Mesendoderm (in vitro differentiated cells): ENCODE measurements at regions not wholly inside any gene's neighbourhood (a gene's known extent, or its start where the extent isn't known, plus 50 kb on each side); places are given as distances from the start of the nearest gene placed in this dataset.

Experiments used
- DNase-seq: peaks from one replicate; pipeline ENCODE4 v3.0.0; 2013
- H2AK5ac ChIP-seq: 2 replicates; pipeline ENCODE4 v1.6.1; 2013; ENCODE audit warnings: low read length, inconsistent platforms
- H2BK120ac ChIP-seq: 2 replicates; pipeline ENCODE4 v1.6.1; 2013; ENCODE audit warnings: low read depth, mild to moderate bottlenecking, low read length, moderate library complexity, mixed read lengths
- H2BK15ac ChIP-seq: replicated peaks from 2 replicates; pipeline ENCODE4 v1.6.1; 2013; ENCODE audit warnings: low read depth, mild to moderate bottlenecking, moderate library complexity
- H2BK5ac ChIP-seq: 2 replicates; pipeline ENCODE4 v1.6.1; 2013; ENCODE audit warnings: low read length, inconsistent platforms
- H3K18ac ChIP-seq: 2 replicates; pipeline ENCODE4 v1.6.1; 2013; ENCODE audit warnings: mild to moderate bottlenecking, low read length, mixed read lengths
- H3K23ac ChIP-seq: one replicate; pipeline ENCODE4 v1.6.1; 2013; ENCODE audit warnings: low read length
- H3K27ac ChIP-seq: 2 replicates; pipeline ENCODE4 v1.5.1; 2013; ENCODE audit warnings: low read depth, mild to moderate bottlenecking, inconsistent platforms, low read length, moderate library complexity
- H3K27me3 ChIP-seq: 2 replicates; pipeline ENCODE4 v1.6.1; 2013; ENCODE audit warnings: low read length, control low read depth, mild to moderate bottlenecking, inconsistent platforms; ENCODE audit not compliant: insufficient read depth, poor library complexity
- H3K36me3 ChIP-seq: 2 replicates; pipeline ENCODE4 v1.6.1; 2013; ENCODE audit warnings: low read length, inconsistent platforms; ENCODE audit not compliant: control insufficient read depth, insufficient read depth
- H3K4ac ChIP-seq: one replicate; pipeline ENCODE4 v1.6.1; 2013; ENCODE audit warnings: low read depth, mild to moderate bottlenecking, low read length, moderate library complexity
- H3K4me1 ChIP-seq: 2 replicates; pipeline ENCODE4 v1.6.1; 2013; ENCODE audit warnings: low read depth, low read length, inconsistent platforms; ENCODE audit not compliant: control insufficient read depth
- H3K4me2 ChIP-seq: 2 replicates; pipeline ENCODE4 v1.6.1; 2013; ENCODE audit warnings: low read length
- H3K4me3 ChIP-seq: 2 replicates; pipeline ENCODE4 v1.5.1; 2013; ENCODE audit warnings: mild to moderate bottlenecking, low read length
- H3K56ac ChIP-seq: one replicate; pipeline ENCODE4 v1.6.1; 2013; ENCODE audit warnings: low read length
- H3K79me1 ChIP-seq: 2 replicates; pipeline ENCODE4 v1.6.1; 2013; ENCODE audit warnings: low read length, inconsistent platforms
- H3K79me2 ChIP-seq: 2 replicates; pipeline ENCODE4 v1.6.1; 2013; ENCODE audit warnings: mild to moderate bottlenecking, low read length; ENCODE audit not compliant: control insufficient read depth, insufficient read depth
- H3K9ac ChIP-seq: 2 replicates; pipeline ENCODE4 v1.6.1; 2013; ENCODE audit warnings: low read length, inconsistent platforms
- H4K5ac ChIP-seq: one replicate; pipeline ENCODE4 v1.6.1; 2013; ENCODE audit warnings: low read length
- H4K8ac ChIP-seq: one replicate; pipeline ENCODE4 v1.6.1; 2013; ENCODE audit warnings: low read depth, mild to moderate bottlenecking, control low read depth, low read length, moderate library complexity
- WGBS: extraction: QIAGEN DNeasy Blood & Tissue Kit; methylation state at CpG from one replicate; pipeline ENCODE4 v1.1.7; 2013; ENCODE audit warnings: low lambda C conversion rate, missing lambda C conversion rate; ENCODE audit not compliant: insufficient coverage; ENCODE audit errors: extremely low coverage; 5-methylcytosine and 5-hydroxymethylcytosine counted together

DNA sequence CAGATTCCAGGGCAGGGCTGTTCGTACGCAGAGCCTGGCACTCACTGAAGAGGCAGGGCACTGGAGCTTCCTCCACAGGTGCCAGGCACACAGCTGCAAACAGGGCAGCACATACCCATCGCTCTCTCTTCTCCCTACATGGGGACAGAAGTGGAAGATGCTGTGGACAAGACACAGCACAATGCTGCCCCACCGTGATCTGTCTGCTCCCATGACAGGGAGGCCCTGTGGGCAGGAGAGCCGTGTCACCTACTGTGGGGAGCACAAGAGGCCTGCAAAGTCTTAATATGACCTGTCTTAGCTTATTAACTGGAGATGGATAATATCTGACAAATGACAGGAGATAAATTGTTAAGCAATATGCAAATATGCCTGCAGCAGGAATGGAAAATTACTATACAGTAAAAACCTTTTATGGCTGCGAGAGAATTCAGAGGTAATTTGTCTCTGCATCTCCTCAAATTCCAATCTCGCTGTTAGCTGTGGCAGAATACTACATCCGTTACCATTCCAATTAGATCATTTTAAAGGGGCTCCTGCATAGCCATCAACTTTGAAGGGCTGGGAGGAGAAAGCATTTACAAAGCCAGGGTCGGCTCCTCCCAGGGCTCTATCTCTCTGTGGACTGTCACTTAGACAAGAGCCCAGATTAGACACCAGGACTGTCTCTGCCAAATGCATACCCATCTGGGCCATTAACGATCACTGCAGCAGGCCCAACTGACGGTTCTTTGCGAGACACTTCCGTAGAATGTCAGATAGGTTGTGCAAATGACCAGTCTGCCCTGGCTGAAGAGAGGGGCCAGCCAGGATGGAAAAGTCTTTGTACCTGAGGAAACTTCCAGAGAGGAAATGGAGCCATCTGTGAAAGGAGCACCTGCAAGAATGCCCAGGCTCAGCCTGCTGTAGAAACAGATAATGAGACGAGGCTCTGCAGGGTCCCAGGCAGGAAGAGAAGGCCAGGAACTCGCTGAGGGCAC, 90.7 kb upstream of the FSTL4 start:
- no peaks in the 10 kb centered on the region for H3K79me2 ChIP-seq
- no peak for DNase-seq
- no peak overlapping the region for H3K27ac ChIP-seq
- H3K27me3 ChIP-seq, result no peaks in the 10 kb centered on the region
- no peak overlapping the region for H3K18ac ChIP-seq
- no CpG with 5 or more reads among the region's 15 CpGs for WGBS
- no peak overlapping the region for H3K23ac ChIP-seq
- H3K4ac ChIP-seq, result no peak overlapping the region
- no peak overlapping the region for H3K56ac ChIP-seq
- H3K4me2 ChIP-seq, result no peak overlapping the region
- H3K79me1 ChIP-seq, result no peaks in the 10 kb centered on the region
- no peak overlapping the region for H4K5ac ChIP-seq
- H2AK5ac ChIP-seq, result no peak overlapping the region
- H3K4me3 ChIP-seq, result no peak overlapping the region
- H2BK15ac ChIP-seq, result no peak overlapping the region
- H3K9ac ChIP-seq, result no peak overlapping the region
- no peak overlapping the region for H2BK120ac ChIP-seq
- no peak overlapping the region for H4K8ac ChIP-seq
- H2BK5ac ChIP-seq, result no peak overlapping the region
- no peaks in the 10 kb centered on the region for H3K36me3 ChIP-seq
- no peaks in the 10 kb centered on the region for H3K4me1 ChIP-seq

DNA sequence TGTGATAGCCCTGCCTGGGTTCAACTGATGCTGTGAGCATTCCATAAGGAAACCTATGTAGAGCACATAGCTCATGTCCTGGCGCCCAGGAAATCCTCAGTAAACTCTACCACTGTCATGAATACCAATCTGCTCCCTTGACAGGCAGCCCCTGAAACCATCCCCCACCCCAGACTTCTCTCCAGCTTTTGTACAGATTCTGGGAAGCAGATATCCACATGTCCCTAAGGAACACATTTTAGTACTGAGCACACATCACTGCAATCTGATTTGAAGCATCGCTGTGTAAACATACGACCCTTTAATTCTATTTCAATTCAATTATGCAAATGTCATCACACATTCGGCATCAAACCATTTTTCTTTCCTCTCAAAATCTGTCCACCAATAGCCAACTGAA, 89.5 kb upstream of the FSTL4 start:
- Histone ChIP-seq H3K27ac (no peak overlapping the region), H3K27me3 (no peaks in the 10 kb centered on the region), H3K23ac (no peak overlapping the region), H3K79me2 (no peaks in the 10 kb centered on the region), H3K79me1 (no peaks in the 10 kb centered on the region), H3K36me3 (no peaks in the 10 kb centered on the region), H2BK120ac (no peak overlapping the region), H3K4ac (no peak overlapping the region), H4K5ac (no peak overlapping the region), H4K8ac (no peak overlapping the region), H2BK5ac (no peak overlapping the region), H2AK5ac (no peak overlapping the region), H3K9ac (no peak overlapping the region), H3K4me2 (no peak overlapping the region), H3K4me1 (no peaks in the 10 kb centered on the region), H3K56ac (no peak overlapping the region), H2BK15ac (no peak overlapping the region), H3K18ac (no peak overlapping the region), H3K4me3 (no peak overlapping the region)
- DNase-seq, result no peak
- WGBS, result no CpG with 5 or more reads among the region's 4 CpGs

DNA sequence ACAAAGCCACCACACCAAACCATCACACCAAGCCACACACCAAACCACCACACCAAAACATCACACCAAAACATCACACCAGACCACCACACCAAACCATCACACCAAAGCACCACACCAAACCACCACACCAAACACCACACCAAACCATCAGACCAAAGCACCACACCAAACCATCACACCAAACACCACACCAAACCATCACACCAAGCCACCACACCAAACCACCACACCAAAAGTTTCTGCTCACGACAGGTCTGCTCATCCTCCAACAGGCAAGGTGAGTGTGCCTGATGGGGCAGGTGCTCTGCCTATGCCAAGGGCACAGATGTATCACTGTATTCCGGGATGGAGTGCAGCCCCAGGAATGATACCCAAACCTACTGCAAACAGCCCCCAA, 87.9 kb upstream of the FSTL4 start:
- H3K23ac ChIP-seq, result no peak overlapping the region
- H3K4me1 ChIP-seq, result no peaks in the 10 kb centered on the region
- no peak overlapping the region for H3K9ac ChIP-seq
- DNase-seq, result no peak
- H2BK120ac ChIP-seq, result no peak overlapping the region
- no peaks in the 10 kb centered on the region for H3K79me2 ChIP-seq
- no peak overlapping the region for H3K4me3 ChIP-seq
- no peak overlapping the region for H2AK5ac ChIP-seq
- no peaks in the 10 kb centered on the region for H3K79me1 ChIP-seq
- H3K4ac ChIP-seq, result no peak overlapping the region
- no peak overlapping the region for H4K5ac ChIP-seq
- H3K4me2 ChIP-seq, result no peak overlapping the region
- H3K18ac ChIP-seq, result no peak overlapping the region
- no peak overlapping the region for H3K27ac ChIP-seq
- H3K27me3 ChIP-seq, result no peaks in the 10 kb centered on the region
- WGBS, result no CpG with 5 or more reads among the region's 2 CpGs
- no peak overlapping the region for H2BK15ac ChIP-seq
- no peak overlapping the region for H4K8ac ChIP-seq
- no peak overlapping the region for H3K56ac ChIP-seq
- no peak overlapping the region for H2BK5ac ChIP-seq
- no peaks in the 10 kb centered on the region for H3K36me3 ChIP-seq

DNA sequence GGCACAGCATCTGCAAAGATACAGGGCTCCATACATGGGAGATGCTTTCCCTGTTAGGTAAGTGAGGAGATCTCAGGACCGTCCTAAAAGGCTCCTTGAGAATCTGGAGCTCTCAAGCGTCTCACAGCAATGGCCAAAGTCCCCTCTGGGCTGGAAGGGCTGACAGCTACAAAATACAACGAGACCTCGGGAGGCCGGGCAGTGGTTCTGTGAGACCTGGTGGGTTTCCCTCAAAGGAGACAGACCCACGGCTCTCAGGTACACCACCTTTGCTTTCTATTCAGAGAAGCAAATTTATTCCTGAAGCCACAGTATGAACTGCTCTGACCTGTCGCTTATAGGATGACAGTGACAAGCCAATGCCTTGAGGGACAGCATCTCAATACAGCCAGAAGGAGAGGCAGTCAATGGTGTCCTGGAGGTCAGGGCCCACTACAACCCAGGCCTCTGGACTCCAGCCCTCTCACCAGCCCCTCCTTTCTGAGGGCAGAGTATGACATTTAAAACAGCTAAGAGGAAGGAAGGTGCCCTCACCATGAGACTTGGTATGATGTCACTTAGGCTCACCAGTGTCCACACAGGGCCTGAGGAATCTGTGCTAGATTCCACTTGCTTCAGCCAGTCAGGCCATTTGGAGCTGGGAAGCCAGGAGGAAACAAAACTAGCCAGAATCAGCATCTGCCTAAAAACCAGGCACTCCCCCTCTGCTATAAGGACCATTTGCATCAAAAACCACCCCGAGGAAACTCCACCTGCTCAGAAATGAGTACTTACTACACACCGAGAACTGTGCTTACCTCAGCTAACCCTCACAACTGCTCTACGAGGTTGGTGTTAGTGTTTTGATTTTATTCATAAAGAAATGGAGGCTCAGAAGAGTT, 86.5 kb upstream of the FSTL4 start:
- Histone ChIP-seq H3K4ac (no peak overlapping the region), H3K23ac (no peak overlapping the region), H2BK120ac (no peak overlapping the region), H4K5ac (no peak overlapping the region), H3K27ac (no peak overlapping the region), H3K4me3 (no peak overlapping the region), H3K36me3 (no peaks in the 10 kb centered on the region), H3K9ac (no peak overlapping the region), H3K56ac (no peak overlapping the region), H2BK15ac (no peak overlapping the region), H4K8ac (no peak overlapping the region), H3K79me2 (no peaks in the 10 kb centered on the region), H3K4me1 (no peaks in the 10 kb centered on the region), H2BK5ac (no peak overlapping the region), H3K18ac (no peak overlapping the region), H3K4me2 (no peak overlapping the region), H3K27me3 (no peaks in the 10 kb centered on the region), H2AK5ac (no peak overlapping the region), H3K79me1 (no peaks in the 10 kb centered on the region)
- no CpG with 5 or more reads among the region's 10 CpGs for WGBS
- DNase-seq, result no peak

DNA sequence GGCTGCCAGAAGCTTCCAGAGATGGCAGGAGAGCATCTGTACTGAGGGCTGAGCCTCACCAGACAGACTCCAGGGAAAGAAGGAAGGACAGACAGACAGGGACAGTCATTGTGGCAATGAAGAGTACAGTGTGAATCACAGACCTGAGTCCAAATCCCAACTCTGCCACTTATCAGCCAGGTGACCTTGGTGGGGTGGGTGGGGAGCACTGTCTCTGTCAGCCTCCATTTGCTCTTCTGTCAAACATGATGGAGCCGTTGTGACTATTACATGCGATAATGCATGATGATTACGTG, 85.9 kb upstream of the FSTL4 start:
- Histone ChIP-seq H3K4ac (no peak overlapping the region), H3K36me3 (no peaks in the 10 kb centered on the region), H3K27me3 (no peaks in the 10 kb centered on the region), H3K23ac (no peak overlapping the region), H3K4me3 (no peak overlapping the region), H3K27ac (no peak overlapping the region), H2BK120ac (no peak overlapping the region), H4K5ac (no peak overlapping the region), H3K56ac (no peak overlapping the region), H3K4me2 (no peak overlapping the region), H3K18ac (no peak overlapping the region), H2AK5ac (no peak overlapping the region), H2BK15ac (no peak overlapping the region), H4K8ac (no peak overlapping the region), H3K4me1 (no peaks in the 10 kb centered on the region), H3K9ac (no peak overlapping the region), H3K79me2 (no peaks in the 10 kb centered on the region), H2BK5ac (no peak overlapping the region), H3K79me1 (no peaks in the 10 kb centered on the region)
- no CpG with 5 or more reads among the region's 3 CpGs for WGBS
- no peak for DNase-seq
